ENCODE measurements at regions not wholly inside any gene's neighbourhood (a gene's known extent, or its start where the extent isn't known, plus 50 kb on each side); places are given as distances from the start of the nearest gene placed in this dataset.

DNA sequence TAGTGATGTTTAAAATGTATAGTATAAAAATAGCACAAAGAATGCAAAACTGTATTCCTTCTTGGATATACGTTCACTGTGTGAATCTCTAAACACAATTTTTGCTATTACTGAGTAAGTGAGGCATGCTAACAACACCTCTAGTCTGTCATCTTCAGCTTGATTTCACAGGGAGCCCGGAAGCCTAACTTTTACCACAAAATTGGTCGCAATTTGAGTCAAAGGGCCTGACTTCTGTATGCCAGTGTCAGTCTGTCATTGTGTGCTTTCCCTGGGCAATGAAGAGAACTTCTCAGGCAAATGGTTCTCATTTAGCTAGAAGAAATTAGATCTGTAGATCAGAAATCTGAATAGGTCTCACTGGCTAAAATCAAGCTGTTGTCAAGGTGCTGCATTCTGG lies 1059.5 kb downstream of the FAM181B start (continued):
- TF ChIP-seq, protein P1, sequence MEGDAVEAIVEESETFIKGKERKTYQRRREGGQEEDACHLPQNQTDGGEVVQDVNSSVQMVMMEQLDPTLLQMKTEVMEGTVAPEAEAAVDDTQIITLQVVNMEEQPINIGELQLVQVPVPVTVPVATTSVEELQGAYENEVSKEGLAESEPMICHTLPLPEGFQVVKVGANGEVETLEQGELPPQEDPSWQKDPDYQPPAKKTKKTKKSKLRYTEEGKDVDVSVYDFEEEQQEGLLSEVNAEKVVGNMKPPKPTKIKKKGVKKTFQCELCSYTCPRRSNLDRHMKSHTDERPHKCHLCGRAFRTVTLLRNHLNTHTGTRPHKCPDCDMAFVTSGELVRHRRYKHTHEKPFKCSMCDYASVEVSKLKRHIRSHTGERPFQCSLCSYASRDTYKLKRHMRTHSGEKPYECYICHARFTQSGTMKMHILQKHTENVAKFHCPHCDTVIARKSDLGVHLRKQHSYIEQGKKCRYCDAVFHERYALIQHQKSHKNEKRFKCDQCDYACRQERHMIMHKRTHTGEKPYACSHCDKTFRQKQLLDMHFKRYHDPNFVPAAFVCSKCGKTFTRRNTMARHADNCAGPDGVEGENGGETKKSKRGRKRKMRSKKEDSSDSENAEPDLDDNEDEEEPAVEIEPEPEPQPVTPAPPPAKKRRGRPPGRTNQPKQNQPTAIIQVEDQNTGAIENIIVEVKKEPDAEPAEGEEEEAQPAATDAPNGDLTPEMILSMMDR (IDR thresholded peaks at IDR 0.05; ENCODE audit: control extremely low read depth in 1 of 3, insufficient read depth in 1 of 3, low read depth in 1 of 3, low read length in 3 of 3): no peak
- no peak for TF ChIP-seq JUND (IDR thresholded peaks at IDR 0.05; ENCODE audit: low read length)
- no peak for TF ChIP-seq GTF2F1 (IDR thresholded peaks at IDR 0.05; ENCODE audit: borderline replicate concordance, low read depth, low read length)
- TF ChIP-seq CREB1 (IDR thresholded peaks at IDR 0.05): no peak
- no peak for TF ChIP-seq KDM4A (IDR thresholded peaks at IDR 0.05; ENCODE audit: low read depth, low read length, severe bottlenecking)
- TF ChIP-seq CHD2 (IDR thresholded peaks at IDR 0.05; ENCODE audit: low read length): no peak
- TF ChIP-seq SIX5 (IDR thresholded peaks at IDR 0.05; ENCODE audit: low read depth, low read length): no peak
- no peak for TF ChIP-seq RXRA (IDR thresholded peaks at IDR 0.05; ENCODE audit: insufficient read depth, low read depth, low read length)
- no peak for TF ChIP-seq POU5F1 (IDR thresholded peaks at IDR 0.05; ENCODE audit: low read depth, low read length)

All from H1 (cell line).